ENCODE measurements at regions not wholly inside any gene's neighbourhood (a gene's known extent, or its start where the extent isn't known, plus 50 kb on each side); places are given as distances from the start of the nearest gene placed in this dataset.
A peak's percentile ranks its signal among the peaks of the same experiment; 100 is the strongest.

GRCh38 chr1:65065524-65066418 lies 82.2 kb upstream of the AK4 start:
- DNase-seq (ENCODE audit: low read depth in 1 of 2, low spot score in 1 of 2) = peak in 1 of 2 experiments; percentile 37
- no peak for TF ChIP-seq JUND (IDR thresholded peaks at IDR 0.05; ENCODE audit: low read depth)
- in situ Hi-C loops (cut with HindIII; ENCODE audit: low pct_unique_long_range_greater_than_20kb, low sequenced_read_pairs) = no loop called here

GRCh38 chr1:65066419-65066765 lies 81.6 kb upstream of the AK4 start:
- no peak for TF ChIP-seq JUND (IDR thresholded peaks at IDR 0.05; ENCODE audit: low read depth)
- in situ Hi-C loops (cut with HindIII; ENCODE audit: low pct_unique_long_range_greater_than_20kb, low sequenced_read_pairs) = no loop called here
- peak in 1 of 2 experiments; percentile 30 for DNase-seq (ENCODE audit: low read depth in 1 of 2, low spot score in 1 of 2)

GRCh38 chr1:65066766-65067490 lies 81.1 kb upstream of the AK4 start:
- in situ Hi-C loops (cut with HindIII; ENCODE audit: low pct_unique_long_range_greater_than_20kb, low sequenced_read_pairs) = no loop called here
- DNase-seq (ENCODE audit: low read depth in 1 of 2, low spot score in 1 of 2) = peak; percentile 90 to 95
- no peak for TF ChIP-seq JUND (IDR thresholded peaks at IDR 0.05; ENCODE audit: low read depth)

GRCh38 chr1:65067491-65068201 lies 80.4 kb upstream of the AK4 start:
- peak; percentile 31 to 76 for DNase-seq (ENCODE audit: low read depth in 1 of 2, low spot score in 1 of 2)
- TF ChIP-seq JUND (IDR thresholded peaks at IDR 0.05; ENCODE audit: low read depth) = no peak
- in situ Hi-C loops (cut with HindIII; ENCODE audit: low pct_unique_long_range_greater_than_20kb, low sequenced_read_pairs) = no loop called here

GRCh38 chr1:65068202-65069010 lies 79.6 kb upstream of the AK4 start:
- peak; percentile 44 to 47 for DNase-seq (ENCODE audit: low read depth in 1 of 2, low spot score in 1 of 2)
- in situ Hi-C loops (cut with HindIII; ENCODE audit: low pct_unique_long_range_greater_than_20kb, low sequenced_read_pairs) = no loop called here
- TF ChIP-seq JUND (IDR thresholded peaks at IDR 0.05; ENCODE audit: low read depth) = no peak

- no peak for DNase-seq (ENCODE audit: low read depth in 1 of 2, low spot score in 1 of 2)
- in situ Hi-C loops (cut with HindIII; ENCODE audit: low pct_unique_long_range_greater_than_20kb, low sequenced_read_pairs) = no loop called here
- no peak for TF ChIP-seq JUND (IDR thresholded peaks at IDR 0.05; ENCODE audit: low read depth)
These were observed 78.9 kb upstream of the AK4 start for GRCh38 chr1:65069011-65069565.

- no peak for TF ChIP-seq JUND (IDR thresholded peaks at IDR 0.05; ENCODE audit: low read depth)
- DNase-seq (ENCODE audit: low read depth in 1 of 2, low spot score in 1 of 2) = no peak
- in situ Hi-C loops (cut with HindIII; ENCODE audit: low pct_unique_long_range_greater_than_20kb, low sequenced_read_pairs) = no loop called here
These were observed 75.2 kb upstream of the AK4 start for GRCh38 chr1:65072845-65073244.

- in situ Hi-C loops (cut with HindIII; ENCODE audit: low pct_unique_long_range_greater_than_20kb, low sequenced_read_pairs) = no loop called here
- DNase-seq (ENCODE audit: low read depth in 1 of 2, low spot score in 1 of 2) = peak; percentile 38 to 77
- TF ChIP-seq JUND (IDR thresholded peaks at IDR 0.05; ENCODE audit: low read depth) = no peak
These were observed 72.7 kb upstream of the AK4 start for GRCh38 chr1:65075123-65075976.

- in situ Hi-C loops (cut with HindIII; ENCODE audit: low pct_unique_long_range_greater_than_20kb, low sequenced_read_pairs) = no loop called here
- TF ChIP-seq JUND (IDR thresholded peaks at IDR 0.05; ENCODE audit: low read depth) = no peak
- no peak for DNase-seq (ENCODE audit: low read depth in 1 of 2, low spot score in 1 of 2)
These were observed 70.6 kb upstream of the AK4 start for GRCh38 chr1:65077369-65077768.

GRCh38 chr1:65079941-65080340 lies 68.1 kb upstream of the AK4 start:
- no peak for DNase-seq (ENCODE audit: low read depth in 1 of 2, low spot score in 1 of 2)
- in situ Hi-C loops (cut with HindIII; ENCODE audit: low pct_unique_long_range_greater_than_20kb, low sequenced_read_pairs) = no loop called here
- TF ChIP-seq JUND (IDR thresholded peaks at IDR 0.05; ENCODE audit: low read depth) = no peak

Measured in T47D (cell line).